SK-N-SH (cell line): ENCODE measurements at regions not wholly inside any gene's neighbourhood (a gene's known extent, or its start where the extent isn't known, plus 50 kb on each side); places are given as distances from the start of the nearest gene placed in this dataset.

Experiments
- CTCF ChIA-PET: fragments of 300-600, 350-600 bp; formaldehyde crosslinking; extraction: SDS; loops from one replicate; lab custom pipeline; 2021; lab: Yijun Ruan, JAX
- POLR2A ChIA-PET: fragments of 350-600 bp; sonication (Branson Sonifier 250); formaldehyde crosslinking; extraction: SDS; loops from one replicate; lab custom pipeline; 2020; ENCODE audit warnings: antibody characterized with exemption, inconsistent platforms; lab: Yijun Ruan, JAX
- DNase-seq: peaks from one replicate; pipeline ENCODE4 v3.0.0; 2012
- H2AFZ ChIP-seq: fragments of 200-600 bp; sonication (generic); 2 replicates; pipeline ENCODE4 v1.8.1; 2016; ENCODE audit warnings: antibody characterized with exemption, mild to moderate bottlenecking, low read depth
- H3F3A ChIP-seq: fragments of 200-600 bp; sonication (generic); replicated peaks from 2 replicates; pipeline ENCODE3; 2016; ENCODE audit warnings: antibody characterized with exemption, mild to moderate bottlenecking; ENCODE audit not compliant: insufficient read depth
- H3K27ac ChIP-seq, 2 experiments: fragments of 200-500 bp in 1 of 2; fragments of 200-600 bp in 1 of 2; sonication (Bioruptor generic) in 1 of 2; sonication (generic), shearing (Covaris generic) in 1 of 2; 2 replicates each; pipeline versions ENCODE4 v1.5.1 to v1.6.1; 2014 to 2016; ENCODE audit warnings: low read depth in 2 of 2, inconsistent platforms in 1 of 2, low read length in 1 of 2, mild to moderate bottlenecking in 1 of 2, mixed read lengths in 1 of 2
- H3K27me3 ChIP-seq: fragments of 200-600 bp; sonication (generic), shearing (Covaris generic); 2 replicates; pipeline ENCODE4 v1.6.1; 2016; ENCODE audit warnings: mixed run types; ENCODE audit not compliant: insufficient read depth
- H3K36me3 ChIP-seq, 2 experiments: fragments of 200-500 bp in 1 of 2; fragments of 200-600 bp in 1 of 2; sonication (Bioruptor generic) in 1 of 2; sonication (generic) in 1 of 2; replicated peaks in 1 of 2; 2 replicates each; pipeline versions ENCODE3 to v1.5.1; 2014 to 2016; ENCODE audit warnings: low read length in 1 of 2, mild to moderate bottlenecking in 1 of 2; ENCODE audit not compliant: insufficient read depth in 2 of 2, control insufficient read depth in 1 of 2
- H3K4me1 ChIP-seq, 2 experiments: fragments of 200-500 bp in 1 of 2; fragments of 200-600 bp in 1 of 2; sonication (Bioruptor generic) in 1 of 2; sonication (generic), shearing (Covaris generic) in 1 of 2; 2 replicates each; pipeline versions ENCODE4 v1.5.1 to v1.6.1; 2014 to 2016; ENCODE audit warnings: low read depth in 1 of 2, low read length in 1 of 2, mixed run types in 1 of 2; ENCODE audit not compliant: insufficient read depth in 2 of 2, control insufficient read depth in 1 of 2
- H3K4me2 ChIP-seq: fragments of 200-600 bp; sonication (generic), shearing (Covaris generic); 2 replicates; pipeline ENCODE4 v1.6.1; 2017; ENCODE audit warnings: mixed run types
- H3K4me3 ChIP-seq, 2 experiments: fragments of 200-500 bp in 1 of 2; fragments of 200-600 bp in 1 of 2; sonication (Bioruptor generic) in 1 of 2; sonication (generic), shearing (Covaris generic) in 1 of 2; 2 replicates each; pipeline versions ENCODE4 v1.5.1 to v1.8.1; 2014 to 2016; ENCODE audit warnings: low read depth in 2 of 2, inconsistent platforms in 1 of 2, low read length in 1 of 2, mild to moderate bottlenecking in 1 of 2, mixed read lengths in 1 of 2, moderate library complexity in 1 of 2
- H3K79me2 ChIP-seq: fragments of 200-600 bp; sonication (generic); 2 replicates; pipeline ENCODE4 v1.8.1; 2017; ENCODE audit warnings: mild to moderate bottlenecking; ENCODE audit not compliant: insufficient read depth
- H3K9ac ChIP-seq: fragments of 200-600 bp; sonication (generic); 2 replicates; pipeline ENCODE4 v1.6.1; 2017; ENCODE audit warnings: mixed run types
- H3K9me2 ChIP-seq: fragments of 200-600 bp; sonication (generic); 2 replicates; pipeline ENCODE4 v1.6.1; 2017; ENCODE audit warnings: mixed run types
- H3K9me3 ChIP-seq: fragments of 200-600 bp; sonication (generic); 2 replicates; pipeline ENCODE4 v1.6.1; 2017; ENCODE audit warnings: mixed run types, mild to moderate bottlenecking, moderate library complexity
- H4K20me1 ChIP-seq: fragments of 200-600 bp; sonication (generic); 2 replicates; pipeline ENCODE4 v1.6.1; 2017; ENCODE audit warnings: mild to moderate bottlenecking, mixed run types; ENCODE audit not compliant: insufficient read depth
- ELF1 ChIP-seq: IDR thresholded peaks from 2 replicates; pipeline ENCODE4 v1.4.0; 2012
- EP300 ChIP-seq, 2 experiments: IDR thresholded peaks; 2 replicates each; pipeline versions ENCODE4 v1.4.0 to v1.6.1; 2012; ENCODE audit warnings: borderline replicate concordance in 1 of 2, low read depth in 1 of 2, low read length in 1 of 2
- EZH2phosphoT487 ChIP-seq: fragments of 200-600 bp; sonication (generic); IDR thresholded peaks from 2 replicates; pipeline ENCODE4 v1.6.1; 2017; ENCODE audit warnings: low read depth, mixed run types, mild to moderate bottlenecking, antibody characterized with exemption, moderate library complexity, borderline replicate concordance
- GABPA ChIP-seq: IDR thresholded peaks from 2 replicates; pipeline ENCODE4 v1.4.0; 2012; ENCODE audit warnings: low read depth, mild to moderate bottlenecking
- IRF3 ChIP-seq: fragments of 150-350 bp; IDR thresholded peaks from 2 replicates; pipeline ENCODE4 v1.6.1; 2016; ENCODE audit warnings: mild to moderate bottlenecking, low read depth, low read length
- JUND ChIP-seq: IDR thresholded peaks from 2 replicates; pipeline ENCODE4 v1.4.0; 2012
- MEF2A ChIP-seq: IDR thresholded peaks from 2 replicates; pipeline ENCODE4 v1.4.0; 2012; ENCODE audit warnings: low read depth, borderline replicate concordance
- RAD21 ChIP-seq: IDR thresholded peaks from 2 replicates; pipeline ENCODE4 v1.6.1; 2012; ENCODE audit warnings: mild to moderate bottlenecking, low read length
- RCOR1 ChIP-seq: fragments of 150-350 bp; IDR thresholded peaks from 2 replicates; pipeline ENCODE4 v1.6.1; 2017; ENCODE audit warnings: antibody characterized with exemption, low read length
- REST ChIP-seq: IDR thresholded peaks from 2 replicates; pipeline ENCODE4 v1.6.1; 2012; ENCODE audit warnings: mild to moderate bottlenecking, low read depth, low read length, moderate library complexity
- TAF1 ChIP-seq: IDR thresholded peaks from 2 replicates; pipeline ENCODE4 v1.6.1; 2012; ENCODE audit warnings: low read depth, mild to moderate bottlenecking, low read length, moderate library complexity, borderline replicate concordance
- TCF12 ChIP-seq: IDR thresholded peaks from 2 replicates; pipeline ENCODE4 v1.4.0; 2012
- TEAD4 ChIP-seq: IDR thresholded peaks from 2 replicates; pipeline ENCODE4 v1.4.0; 2012; ENCODE audit warnings: mild to moderate bottlenecking, borderline replicate concordance; ENCODE audit not compliant: insufficient read depth
- YY1 ChIP-seq: IDR thresholded peaks from 2 replicates; pipeline ENCODE4 v1.4.0; 2012; ENCODE audit warnings: low read depth, mild to moderate bottlenecking
- WGBS: methylation state at CpG from one replicate; pipeline ENCODE4 v1.1.6; 2017; ENCODE audit warnings: low lambda C conversion rate; 5-methylcytosine and 5-hydroxymethylcytosine counted together
- TF ChIP-seq, protein P1 (sequence below): fragments of 200-600 bp; sonication (generic); IDR thresholded peaks from 2 replicates; pipeline ENCODE4 v1.6.1; 2017; ENCODE audit warnings: antibody characterized with exemption, mild to moderate bottlenecking, moderate library complexity
- TF ChIP-seq, protein P2 (sequence below): IDR thresholded peaks from 2 replicates; pipeline ENCODE4 v1.4.0; 2012; ENCODE audit warnings: low read depth

DNA sequence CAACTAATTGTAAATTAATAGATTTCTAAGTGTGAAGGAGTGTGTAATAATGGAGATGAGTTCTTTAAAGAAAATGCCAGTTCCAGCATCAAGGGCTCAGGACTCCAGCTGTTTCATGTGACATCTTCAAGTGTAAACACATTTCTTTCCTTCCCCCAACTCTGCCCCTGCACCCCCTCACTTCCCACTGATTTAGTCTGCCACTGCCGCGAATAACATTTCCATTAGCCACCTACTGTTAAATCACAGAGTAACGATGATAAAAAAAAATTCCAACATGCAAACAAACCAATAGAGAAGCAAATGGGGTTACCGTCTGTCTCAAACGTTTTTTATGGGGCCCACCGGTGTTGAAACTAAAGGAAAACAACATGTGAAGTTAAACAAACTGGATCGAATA lies 414.3 kb downstream of the SAMD5 start:
- H3K4me1 ChIP-seq, result no peaks in the 10 kb centered on the region
- H3K4me3 ChIP-seq, result no peak overlapping the region
- H3K36me3 ChIP-seq, result no peaks in the 10 kb centered on the region
- ChIA-PET CTCF (no interaction called here), POLR2A (no interaction called here)
- no peak for TF ChIP-seq EP300 (IDR thresholded peaks at IDR 0.05; ENCODE audit: borderline replicate concordance in 1 of 2, low read depth in 1 of 2, low read length in 1 of 2)
- TF ChIP-seq TCF12, result no peak
- TF ChIP-seq ELF1, result no peak
- H4K20me1 ChIP-seq, result no peaks in the 10 kb centered on the region
- H2AFZ ChIP-seq, result no peak overlapping the region
- H3F3A ChIP-seq, result no peaks in the 10 kb centered on the region
- H3K27me3 ChIP-seq, result no peaks in the 10 kb centered on the region
- DNase-seq, result no peak
- 34% methylated on average over 7 of the region's 7 CpGs for WGBS
- no peak overlapping the region for H3K27ac ChIP-seq
- H3K79me2 ChIP-seq, result no peaks in the 10 kb centered on the region
- H3K9ac ChIP-seq, result no peak overlapping the region
- no peak overlapping the region for H3K4me2 ChIP-seq
- H3K9me2 ChIP-seq, result no peaks in the 10 kb centered on the region
- H3K9me3 ChIP-seq, result no peaks in the 10 kb centered on the region

DNA sequence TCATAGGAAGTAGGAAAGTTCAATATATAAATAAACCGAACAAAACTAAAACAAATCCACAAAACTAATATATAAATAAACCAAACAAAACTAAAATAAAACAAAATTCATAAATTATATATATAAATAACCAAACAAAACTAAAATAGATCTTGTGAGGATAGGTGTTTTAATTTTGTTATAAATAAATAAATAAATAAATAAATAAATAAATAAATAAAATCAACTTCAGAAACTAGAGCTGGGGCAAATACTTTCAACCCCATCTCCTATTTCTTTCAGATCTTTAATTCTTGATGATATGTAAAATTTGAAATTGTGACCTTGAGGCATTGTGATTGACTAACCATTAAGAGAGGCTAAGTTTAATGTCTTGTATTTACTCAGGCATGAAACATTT lies 416.1 kb downstream of the SAMD5 start:
- no peaks in the 10 kb centered on the region for H4K20me1 ChIP-seq
- H3K4me3 ChIP-seq, result no peak overlapping the region
- no peak for TF ChIP-seq TAF1
- no peak for TF ChIP-seq MEF2A
- TF ChIP-seq JUND, result no peak
- TF ChIP-seq REST, result no peak
- TF ChIP-seq GABPA, result no peak
- TF ChIP-seq ELF1, result no peak
- TF ChIP-seq, protein P1, sequence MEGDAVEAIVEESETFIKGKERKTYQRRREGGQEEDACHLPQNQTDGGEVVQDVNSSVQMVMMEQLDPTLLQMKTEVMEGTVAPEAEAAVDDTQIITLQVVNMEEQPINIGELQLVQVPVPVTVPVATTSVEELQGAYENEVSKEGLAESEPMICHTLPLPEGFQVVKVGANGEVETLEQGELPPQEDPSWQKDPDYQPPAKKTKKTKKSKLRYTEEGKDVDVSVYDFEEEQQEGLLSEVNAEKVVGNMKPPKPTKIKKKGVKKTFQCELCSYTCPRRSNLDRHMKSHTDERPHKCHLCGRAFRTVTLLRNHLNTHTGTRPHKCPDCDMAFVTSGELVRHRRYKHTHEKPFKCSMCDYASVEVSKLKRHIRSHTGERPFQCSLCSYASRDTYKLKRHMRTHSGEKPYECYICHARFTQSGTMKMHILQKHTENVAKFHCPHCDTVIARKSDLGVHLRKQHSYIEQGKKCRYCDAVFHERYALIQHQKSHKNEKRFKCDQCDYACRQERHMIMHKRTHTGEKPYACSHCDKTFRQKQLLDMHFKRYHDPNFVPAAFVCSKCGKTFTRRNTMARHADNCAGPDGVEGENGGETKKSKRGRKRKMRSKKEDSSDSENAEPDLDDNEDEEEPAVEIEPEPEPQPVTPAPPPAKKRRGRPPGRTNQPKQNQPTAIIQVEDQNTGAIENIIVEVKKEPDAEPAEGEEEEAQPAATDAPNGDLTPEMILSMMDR, result no peak
- no peak for TF ChIP-seq IRF3
- no peak for TF ChIP-seq TCF12
- TF ChIP-seq TEAD4, result no peak
- TF ChIP-seq, protein P2, sequence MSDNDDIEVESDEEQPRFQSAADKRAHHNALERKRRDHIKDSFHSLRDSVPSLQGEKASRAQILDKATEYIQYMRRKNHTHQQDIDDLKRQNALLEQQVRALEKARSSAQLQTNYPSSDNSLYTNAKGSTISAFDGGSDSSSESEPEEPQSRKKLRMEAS, result no peak
- TF ChIP-seq EZH2phosphoT487, result no peak
- TF ChIP-seq EP300 (IDR thresholded peaks at IDR 0.05; ENCODE audit: borderline replicate concordance in 1 of 2, low read depth in 1 of 2, low read length in 1 of 2), result no peak
- no peak for TF ChIP-seq RCOR1
- no peak for TF ChIP-seq RAD21
- no peak for TF ChIP-seq YY1
- H3K4me1 ChIP-seq, result no peaks in the 10 kb centered on the region
- no peak overlapping the region for H2AFZ ChIP-seq
- H3F3A ChIP-seq, result no peaks in the 10 kb centered on the region
- no peak overlapping the region for H3K27ac ChIP-seq
- no peak overlapping the region for H3K9ac ChIP-seq
- no peak for DNase-seq
- H3K9me2 ChIP-seq, result no peaks in the 10 kb centered on the region
- H3K79me2 ChIP-seq, result no peaks in the 10 kb centered on the region
- POLR2A ChIA-PET, result no interaction called here
- H3K4me2 ChIP-seq, result no peak overlapping the region
- H3K9me3 ChIP-seq, result no peaks in the 10 kb centered on the region
- H3K27me3 ChIP-seq, result no peaks in the 10 kb centered on the region
- H3K36me3 ChIP-seq, result no peaks in the 10 kb centered on the region
- WGBS, result 14% methylated on average over 1 of the region's 1 CpG
- CTCF ChIA-PET, result interaction anchor here (0.6 kb wide), 1 partner anchor 412 kb away, joined by 4 read pairs; no protein-coding TSS in a partner anchor
